HepG2 (cell line): ENCODE measurements at regions not wholly inside any gene's neighbourhood (a gene's known extent, or its start where the extent isn't known, plus 50 kb on each side); places are given as distances from the start of the nearest gene placed in this dataset.

ENCODE experiments used
- ATAC-seq: fragments of 200-7000 bp; cut with Tn5 transposase; 3 replicates; pipeline ENCODE4 v1.9.1; 2020; ENCODE audit warnings: mild to moderate bottlenecking, moderate library complexity
- BruUV-seq: library from RNA; stranded (reverse); fragments of 400-500 nt; replicated peaks from 2 replicates; lab custom pipeline; 2021; lab: Mats Ljungman, UMichigan
- CTCF ChIA-PET: fragments of 300-600 bp; formaldehyde crosslinking; extraction: SDS; loops from one replicate; lab custom pipeline; 2021; ENCODE audit warnings: low total read pairs, inconsistent platforms, low intra/inter-chr PET ratio; lab: Yijun Ruan, JAX
- POLR2A ChIA-PET: fragments of 350-600 bp; sonication (Branson Sonifier 250); formaldehyde crosslinking; loops from one replicate; lab custom pipeline; 2020; ENCODE audit warnings: antibody characterized with exemption, inconsistent platforms; lab: Yijun Ruan, JAX
- DNase-seq: peaks from one replicate; pipeline ENCODE4 v3.0.0-alpha.2; 2015; ENCODE audit warnings: low spot score
- FAIRE-seq: peaks from 3 replicates; lab custom pipeline; 2011; peaks lifted over from hg19 to GRCh38; lab: Jason Lieb, UNC
- H2AFZ ChIP-seq: one replicate; pipeline ENCODE4 v1.6.1; 2011; ENCODE audit warnings: low read length, inconsistent platforms
- H3K27ac ChIP-seq: fragments of 300-600 bp; 3 replicates; pipeline ENCODE4 v1.8.0; 2011; ENCODE audit warnings: mixed run types, mild to moderate bottlenecking, mixed read lengths, low read length, inconsistent platforms; ENCODE audit not compliant: insufficient read depth; ENCODE audit errors: extremely low read length
- H3K27me3 ChIP-seq, 2 experiments: fragments of 200-600 bp in 1 of 2; 2 replicates in 1 of 2; 3 replicates in 1 of 2; pipeline versions ENCODE4 v1.6.0 to v1.8.0; 2011; ENCODE audit warnings: low read length in 2 of 2, mild to moderate bottlenecking in 2 of 2, moderate library complexity in 2 of 2, inconsistent platforms in 1 of 2; ENCODE audit not compliant: insufficient read depth in 2 of 2, control insufficient read depth in 1 of 2
- H3K36me3 ChIP-seq, 2 experiments: fragments of 200-600 bp in 1 of 2; replicated peaks in 1 of 2; 2 replicates in 1 of 2; 3 replicates in 1 of 2; pipeline versions ENCODE4 v1.5.1 to v1.8.0; 2011; ENCODE audit warnings: low read length in 2 of 2, inconsistent platforms in 1 of 2; ENCODE audit not compliant: insufficient read depth in 2 of 2, control insufficient read depth in 1 of 2
- H3K4me1 ChIP-seq: 2 replicates; pipeline ENCODE4 v1.5.1; 2012; ENCODE audit warnings: low read length, inconsistent platforms; ENCODE audit not compliant: insufficient read depth
- H3K4me2 ChIP-seq: 2 replicates; pipeline ENCODE4 v1.6.0; 2011; ENCODE audit warnings: low read depth, low read length, inconsistent platforms
- H3K4me3 ChIP-seq, 3 experiments: fragments of 200-600 bp in 1 of 3; sonication (generic), shearing (Covaris generic) in 1 of 3; replicated peaks in 1 of 3; 2 replicates each; pipeline ENCODE4 v1.5.1; 2011 to 2016; ENCODE audit warnings: low read length in 3 of 3, inconsistent platforms in 2 of 3, low read depth in 2 of 3, mild to moderate bottlenecking in 2 of 3, control low read depth in 1 of 3, mixed read lengths in 1 of 3; ENCODE audit not compliant: insufficient read depth in 1 of 3
- H3K79me2 ChIP-seq: one replicate; pipeline ENCODE4 v1.6.1; 2011; ENCODE audit warnings: low read length, inconsistent platforms; ENCODE audit not compliant: insufficient read depth
- H3K9ac ChIP-seq: 2 replicates; pipeline ENCODE4 v1.6.0; 2011; ENCODE audit warnings: mild to moderate bottlenecking, low read depth, low read length, inconsistent platforms; ENCODE audit not compliant: insufficient read depth
- H3K9me3 ChIP-seq: 2 replicates; pipeline ENCODE4 v1.5.1; 2012; ENCODE audit warnings: mild to moderate bottlenecking, low read length
- H4K20me1 ChIP-seq: 2 replicates; pipeline ENCODE4 v1.6.0; 2011; ENCODE audit warnings: inconsistent platforms, mild to moderate bottlenecking, low read length, moderate library complexity; ENCODE audit not compliant: insufficient read depth
- MXI1 ChIP-seq: IDR thresholded peaks from 3 replicates; pipeline ENCODE4 v1.6.1; 2012; ENCODE audit warnings: low read depth, low read length, inconsistent platforms, borderline replicate concordance
- MYPOP ChIP-seq: sonication (generic); formaldehyde crosslinking; IDR thresholded peaks from 2 replicates; pipeline ENCODE4 v1.8.1; 2023; ENCODE audit warnings: mild to moderate bottlenecking, moderate library complexity, missing genetic modification reagents
- NFATC3 ChIP-seq: sonication (generic); formaldehyde crosslinking; IDR thresholded peaks from 2 replicates; pipeline ENCODE4 v1.5.1; 2020; ENCODE audit warnings: mild to moderate bottlenecking, missing genetic modification reagents
- TOPORS ChIP-seq: sonication (generic); formaldehyde crosslinking; IDR thresholded peaks from 2 replicates; pipeline ENCODE4 v1.8.0; 2023; ENCODE audit warnings: mild to moderate bottlenecking, missing genetic modification reagents
- ZGPAT ChIP-seq: IDR thresholded peaks from 2 replicates; pipeline ENCODE4 v1.6.1; 2016; ENCODE audit warnings: mild to moderate bottlenecking
- ZNF34 ChIP-seq: sonication (generic); formaldehyde crosslinking; IDR thresholded peaks from 2 replicates; pipeline ENCODE4 v1.4.0; 2020; ENCODE audit warnings: mild to moderate bottlenecking, missing genetic modification reagents, borderline replicate concordance
- ZNF343 ChIP-seq: sonication (generic); formaldehyde crosslinking; IDR thresholded peaks from 2 replicates; pipeline ENCODE4 v1.4.0; 2020; ENCODE audit warnings: mild to moderate bottlenecking, missing genetic modification reagents
- WGBS: methylation state at CpG from one replicate; pipeline ENCODE4 v1.1.6; 2017; ENCODE audit warnings: low lambda C conversion rate; 5-methylcytosine and 5-hydroxymethylcytosine counted together
- in situ Hi-C: cut with HindIII; loops from 2 replicates; pipeline ENCODE4 v1.10.0; 2017; ENCODE audit warnings: low pct_unique_long_range_greater_than_20kb; ENCODE audit not compliant: extremely low pct_ligation_motif_present
- intact Hi-C: fragments of 100-400 bp; cut with micrococcal nuclease; formaldehyde crosslinking; loops from one replicate; pipeline ENCODE4 v1.10.0; 2022; ENCODE audit not compliant: unreplicated experiment

- no peak overlapping the region for H3K9ac ChIP-seq
- ChIA-PET POLR2A (no interaction called here), CTCF (no interaction called here)
- ATAC-seq (no peak), FAIRE-seq (no peak), DNase-seq (no peak)
- no peak for TF ChIP-seq MXI1
- no peak for TF ChIP-seq ZGPAT
- TF ChIP-seq TOPORS (CRISPR knock-in tag) = no peak
- TF ChIP-seq NFATC3 (CRISPR knock-in tag) = no peak
- no peak for TF ChIP-seq ZNF34 (CRISPR knock-in tag)
- no peak for TF ChIP-seq ZNF343 (CRISPR knock-in tag)
- TF ChIP-seq MYPOP (CRISPR knock-in tag) = no peak
- H3K36me3 ChIP-seq = no peaks in the 10 kb centered on the region
- H3K27me3 ChIP-seq = no peaks in the 10 kb centered on the region
- in situ Hi-C loops (no loop called here), intact Hi-C loops (no loop called here)
- H3K4me1 ChIP-seq = no peaks in the 10 kb centered on the region
- no peak overlapping the region for H2AFZ ChIP-seq
- H4K20me1 ChIP-seq = no peaks in the 10 kb centered on the region
- H3K79me2 ChIP-seq = no peaks in the 10 kb centered on the region
- H3K27ac ChIP-seq = no peak overlapping the region
- H3K4me3 ChIP-seq = no peak overlapping the region
- no TSS peak for BruUV-seq
- no peaks in the 10 kb centered on the region for H3K9me3 ChIP-seq
- H3K4me2 ChIP-seq = no peak overlapping the region
- 18% methylated on average over 8 of the region's 8 CpGs for WGBS
Observed at GRCh38 chr3:88955274-88955673, 152.1 kb upstream of the EPHA3 start.
